ENCODE measurements at regions not wholly inside any gene's neighbourhood (a gene's known extent, or its start where the extent isn't known, plus 50 kb on each side); places are given as distances from the start of the nearest gene placed in this dataset.

DNA sequence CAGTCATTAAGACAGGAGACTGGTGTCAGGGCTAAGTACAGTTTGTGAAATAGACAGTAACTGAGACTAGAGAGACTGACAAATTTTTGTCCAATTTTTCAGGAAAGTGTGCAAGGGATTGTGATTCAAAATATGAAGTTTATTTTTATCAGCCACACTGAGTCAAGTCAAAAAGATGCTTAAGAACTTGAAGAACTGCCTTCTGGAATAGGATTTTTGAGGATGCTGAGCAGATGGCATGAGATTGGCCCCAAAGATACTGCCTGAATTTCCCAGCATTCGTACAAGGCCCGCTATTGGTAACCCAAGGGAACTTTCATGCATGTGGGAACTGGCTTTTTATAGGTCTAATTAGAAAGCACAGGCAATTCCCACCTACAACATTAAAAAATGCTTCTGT, 610.0 kb downstream of the LMO4 start:
- H3K27ac ChIP-seq, result no peak overlapping the region
- TF ChIP-seq ZFX (IDR thresholded peaks at IDR 0.05), result no peak
- TF ChIP-seq, protein P1, sequence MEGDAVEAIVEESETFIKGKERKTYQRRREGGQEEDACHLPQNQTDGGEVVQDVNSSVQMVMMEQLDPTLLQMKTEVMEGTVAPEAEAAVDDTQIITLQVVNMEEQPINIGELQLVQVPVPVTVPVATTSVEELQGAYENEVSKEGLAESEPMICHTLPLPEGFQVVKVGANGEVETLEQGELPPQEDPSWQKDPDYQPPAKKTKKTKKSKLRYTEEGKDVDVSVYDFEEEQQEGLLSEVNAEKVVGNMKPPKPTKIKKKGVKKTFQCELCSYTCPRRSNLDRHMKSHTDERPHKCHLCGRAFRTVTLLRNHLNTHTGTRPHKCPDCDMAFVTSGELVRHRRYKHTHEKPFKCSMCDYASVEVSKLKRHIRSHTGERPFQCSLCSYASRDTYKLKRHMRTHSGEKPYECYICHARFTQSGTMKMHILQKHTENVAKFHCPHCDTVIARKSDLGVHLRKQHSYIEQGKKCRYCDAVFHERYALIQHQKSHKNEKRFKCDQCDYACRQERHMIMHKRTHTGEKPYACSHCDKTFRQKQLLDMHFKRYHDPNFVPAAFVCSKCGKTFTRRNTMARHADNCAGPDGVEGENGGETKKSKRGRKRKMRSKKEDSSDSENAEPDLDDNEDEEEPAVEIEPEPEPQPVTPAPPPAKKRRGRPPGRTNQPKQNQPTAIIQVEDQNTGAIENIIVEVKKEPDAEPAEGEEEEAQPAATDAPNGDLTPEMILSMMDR (conservative IDR thresholded peaks at IDR 0.05), result no peak

DNA sequence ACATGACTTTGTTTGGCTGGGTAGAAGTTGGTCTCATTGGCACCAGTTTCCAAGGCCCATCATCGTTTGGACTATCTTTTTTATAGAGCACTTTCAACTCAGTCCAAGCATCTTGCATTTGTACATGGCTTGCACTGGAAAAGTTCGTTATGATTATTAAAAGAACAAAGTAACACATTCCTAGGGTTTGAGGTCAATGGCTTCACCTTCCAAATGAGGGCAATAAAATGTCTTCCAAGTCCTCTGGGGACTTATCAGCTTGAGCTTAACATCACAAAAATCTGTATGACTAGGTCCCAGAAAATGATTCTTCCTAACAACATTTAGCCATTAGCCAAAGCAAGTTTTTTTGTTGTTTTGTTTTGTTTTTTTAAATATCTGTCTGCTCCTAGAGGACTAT, 610.8 kb downstream of the LMO4 start:
- H3K27ac ChIP-seq, result no peak overlapping the region
- no peak for TF ChIP-seq ZFX (IDR thresholded peaks at IDR 0.05)
- TF ChIP-seq, protein P1 (conservative IDR thresholded peaks at IDR 0.05), result no peak

DNA sequence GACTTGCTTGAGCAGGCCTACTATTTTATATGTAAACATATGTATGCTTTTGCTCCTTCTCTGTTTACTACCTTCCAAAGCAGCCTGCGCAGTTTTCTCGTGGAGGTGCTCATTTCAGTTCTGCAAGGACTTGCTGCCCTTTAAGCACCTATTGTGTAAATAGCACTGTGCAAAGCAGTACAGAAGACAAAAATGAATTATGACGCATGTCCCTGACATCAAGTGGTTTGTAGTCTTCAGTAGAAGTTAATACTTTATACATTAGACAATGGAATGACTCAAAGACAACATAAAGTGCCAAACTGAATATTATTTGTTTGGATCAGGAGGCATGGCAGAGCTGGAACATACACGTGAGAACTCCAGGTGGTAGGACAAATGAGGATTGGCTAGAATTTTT, 611.7 kb downstream of the LMO4 start:
- H3K27ac ChIP-seq, result no peak overlapping the region
- TF ChIP-seq ZFX (IDR thresholded peaks at IDR 0.05), result no peak
- TF ChIP-seq, protein P1 (conservative IDR thresholded peaks at IDR 0.05), result no peak

DNA sequence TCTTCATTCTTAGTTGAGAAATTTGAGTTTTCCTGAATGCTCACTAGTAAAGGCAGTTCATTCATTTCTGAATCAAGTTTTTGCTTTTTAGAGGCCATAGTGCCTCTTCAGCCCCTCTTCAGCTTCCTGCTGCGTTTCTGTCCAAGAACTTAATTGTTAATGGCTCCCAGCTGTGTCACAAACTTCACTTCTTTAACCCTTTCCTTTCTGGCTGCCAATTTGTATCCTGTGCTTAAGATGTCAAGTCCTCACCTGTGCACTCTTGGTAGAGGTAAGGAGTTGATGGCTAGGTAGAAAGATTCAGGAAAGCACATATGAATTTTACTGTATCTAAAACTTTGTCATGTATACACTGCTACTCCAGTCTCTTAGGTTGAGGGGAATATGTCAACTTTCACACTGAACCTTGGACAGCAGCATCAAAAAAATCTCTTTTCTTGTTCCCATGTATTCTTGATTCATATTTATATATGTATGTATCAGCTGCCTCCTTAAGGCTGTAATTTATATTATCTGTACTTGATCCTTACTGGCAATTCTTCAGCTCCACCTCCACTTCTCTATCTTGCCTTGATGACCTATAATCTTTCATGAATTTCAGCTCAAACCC, 612.8 kb downstream of the LMO4 start:
- no peak for TF ChIP-seq ZFX (IDR thresholded peaks at IDR 0.05)
- TF ChIP-seq, protein P1 (conservative IDR thresholded peaks at IDR 0.05), result no peak
- no peak overlapping the region for H3K27ac ChIP-seq

DNA sequence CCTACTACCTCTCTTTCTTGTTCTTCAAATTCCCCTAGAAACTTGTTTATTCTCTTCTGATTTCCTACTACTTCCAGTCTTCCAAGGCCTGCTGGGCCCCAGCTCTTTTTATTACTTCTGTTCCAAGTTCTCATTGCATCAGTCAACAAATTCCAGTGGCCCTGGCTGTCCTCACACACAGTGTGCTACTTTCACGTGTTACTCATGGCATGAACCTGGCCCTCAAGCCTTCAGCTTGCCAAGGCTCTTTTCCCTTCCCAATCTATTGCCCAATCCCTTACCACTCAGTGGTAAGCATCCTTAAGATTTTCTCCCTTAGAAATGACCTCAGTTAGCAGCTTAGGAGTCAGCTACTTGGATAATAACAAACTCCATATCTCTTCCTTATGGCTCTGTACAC, 613.5 kb downstream of the LMO4 start:
- no peak for TF ChIP-seq ZFX (IDR thresholded peaks at IDR 0.05)
- TF ChIP-seq, protein P1 (conservative IDR thresholded peaks at IDR 0.05), result no peak
- H3K27ac ChIP-seq, result no peak overlapping the region

DNA sequence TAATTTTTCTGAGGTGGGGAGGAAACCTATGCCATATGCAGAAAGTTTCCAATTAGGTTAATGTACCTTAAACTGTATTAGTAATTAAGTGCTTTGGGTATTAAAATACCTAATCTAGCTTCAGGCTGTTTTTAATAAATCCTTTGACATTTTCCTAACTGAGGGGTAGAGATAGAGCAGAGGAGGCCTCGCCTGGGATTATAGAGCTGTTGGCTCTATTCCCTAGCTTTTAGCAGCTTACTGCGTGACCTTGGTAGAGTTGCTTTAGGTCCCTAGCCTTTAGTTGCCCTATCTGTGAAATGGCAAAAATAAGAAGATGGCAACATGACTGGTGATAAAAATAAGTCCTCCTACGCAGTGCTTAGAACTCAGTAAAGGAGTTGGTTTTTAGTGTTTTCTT, 621.0 kb downstream of the LMO4 start:
- H3K27ac ChIP-seq, result no peak overlapping the region
- no peak for TF ChIP-seq ZFX (IDR thresholded peaks at IDR 0.05)
- TF ChIP-seq, protein P1 (conservative IDR thresholded peaks at IDR 0.05), result no peak

DNA sequence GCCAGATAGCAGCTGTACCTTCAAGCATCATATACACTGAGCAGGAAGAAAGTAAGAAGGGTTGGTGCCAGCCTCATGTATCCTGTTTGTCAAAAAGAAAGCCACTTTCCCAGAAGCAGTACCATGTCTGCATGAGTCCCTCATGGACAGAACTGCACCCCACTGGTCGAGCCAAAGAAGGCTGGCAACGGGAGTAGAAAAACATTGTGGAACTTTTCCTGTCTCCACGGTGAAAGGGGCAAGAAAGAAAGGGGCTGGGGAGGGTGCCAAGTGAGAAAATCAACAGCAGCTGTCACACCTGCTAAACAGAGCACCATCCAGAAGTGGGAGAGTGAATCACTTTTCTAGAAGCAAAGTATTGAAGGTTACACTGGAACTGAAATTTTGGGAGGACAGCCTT, 621.7 kb downstream of the LMO4 start:
- TF ChIP-seq, protein P1 (conservative IDR thresholded peaks at IDR 0.05), result no peak
- no peak for TF ChIP-seq ZFX (IDR thresholded peaks at IDR 0.05)

More for the DNA sequence above, 621.7 kb downstream of the LMO4 start:
- H3K27ac ChIP-seq, result no peak overlapping the region

All from C4-2B (cell line).